Endothelial cell of umbilical vein (primary cell): ENCODE measurements at regions not wholly inside any gene's neighbourhood (a gene's known extent, or its start where the extent isn't known, plus 50 kb on each side); places are given as distances from the start of the nearest gene placed in this dataset.

Source experiments
- CTCF ChIP-seq, 2 donors: IDR thresholded peaks; 1 replicate in 1 of 2; 2 replicates in 1 of 2; pipeline ENCODE4 v1.5.1; 2011; ENCODE audit warnings: low read length in 2 of 2, mild to moderate bottlenecking in 2 of 2, moderate library complexity in 2 of 2, control low read depth in 1 of 2, inconsistent platforms in 1 of 2, low read depth in 1 of 2; ENCODE audit not compliant: insufficient read depth in 1 of 2; ENCODE audit errors: extremely low read depth in 1 of 2
- FOS ChIP-seq: IDR thresholded peaks from 2 replicates; pipeline ENCODE4 v1.6.1; 2011; ENCODE audit warnings: mild to moderate bottlenecking, low read length, moderate library complexity, borderline replicate concordance; ENCODE audit not compliant: insufficient read depth
- GATA2 ChIP-seq: IDR thresholded peaks from 2 replicates; pipeline ENCODE4 v1.7.0; 2011; ENCODE audit warnings: low read depth, mild to moderate bottlenecking, moderate library complexity, mixed read lengths, low read length; ENCODE audit not compliant: insufficient read length, insufficient read depth
- POLR2AphosphoS5 ChIP-seq: IDR thresholded peaks from 2 replicates; pipeline ENCODE4 v1.6.1; 2012; ENCODE audit warnings: low read depth, mild to moderate bottlenecking, control low read depth, low read length, moderate library complexity; ENCODE audit not compliant: insufficient read depth

- TF ChIP-seq CTCF (IDR thresholded peaks at IDR 0.05; ENCODE audit: extremely low read depth in 1 of 2, insufficient read depth in 1 of 2, low read depth in 1 of 2, low read length in 2 of 2) (no peak), FOS (no peak), GATA2 (no peak), POLR2AphosphoS5 (no peak)
Observed at GRCh38 chr13:111515307-111515617, 194.8 kb downstream of the TEX29 start.
